ENCODE measurements at regions not wholly inside any gene's neighbourhood (a gene's known extent, or its start where the extent isn't known, plus 50 kb on each side); places are given as distances from the start of the nearest gene placed in this dataset.
"Not testable (repeated sequence)": the region's sequence is repeated elsewhere in the genome, so short reads cannot be mapped to it uniquely, and the experiment has no call there.

GRCh38 chr14:89489761-89490437, 72.9 kb upstream of the FOXN3 start:
- DNase-seq (ENCODE audit: low spot score), result no peak

- DNase-seq (ENCODE audit: low spot score), result no peak
These were observed 69.9 kb upstream of the FOXN3 start for GRCh38 chr14:89486961-89487360.

DNA sequence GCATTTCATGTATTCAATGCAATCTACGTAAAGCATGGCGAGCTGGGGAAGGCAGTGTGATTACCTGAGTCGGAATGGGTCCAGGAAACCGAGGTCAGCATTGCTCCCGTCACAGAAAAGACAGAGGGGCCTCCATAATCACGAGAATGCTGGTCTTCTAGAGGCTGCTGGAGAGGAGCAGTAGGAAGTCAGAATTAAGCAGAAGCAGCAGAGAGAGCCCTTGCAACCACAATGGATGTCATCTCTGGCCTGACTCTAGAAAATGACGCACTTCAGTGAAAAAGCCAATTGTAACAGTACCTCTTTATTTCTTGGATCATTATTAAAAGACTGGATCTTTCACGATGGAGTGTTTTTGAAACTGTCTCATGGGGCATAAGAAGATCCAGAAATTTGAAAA, 69.5 kb upstream of the FOXN3 start:
- no peak for DNase-seq (ENCODE audit: low spot score)

DNA sequence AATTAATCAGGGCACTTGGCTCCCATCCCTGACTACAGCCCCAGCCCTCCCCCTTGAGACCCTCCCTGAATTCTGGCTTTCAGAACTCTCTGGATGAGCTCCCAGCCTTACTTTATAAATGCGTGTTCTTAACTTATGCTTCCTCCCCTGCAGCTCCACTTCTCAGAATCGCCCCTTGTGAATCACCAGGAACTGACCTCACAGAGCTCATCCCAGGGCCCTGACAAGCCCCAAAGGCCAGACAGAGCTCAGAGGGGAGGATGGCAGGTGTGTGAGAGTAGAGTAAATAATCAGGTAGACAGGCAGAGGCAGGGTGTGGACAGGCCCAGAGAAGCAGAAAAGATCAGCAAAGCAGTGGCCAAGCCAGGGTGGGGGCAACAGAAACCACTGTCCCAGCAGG, 68.2 kb upstream of the FOXN3 start:
- DNase-seq (ENCODE audit: low spot score), result no peak

- no peak for DNase-seq (ENCODE audit: low spot score)
These were observed 67.2 kb upstream of the FOXN3 start for GRCh38 chr14:89484051-89484844.

- DNase-seq (ENCODE audit: low spot score), result no peak
These were observed 64.2 kb upstream of the FOXN3 start for GRCh38 chr14:89481196-89481595.

- no peak for DNase-seq (ENCODE audit: low spot score)
These were observed 63.2 kb upstream of the FOXN3 start for GRCh38 chr14:89480278-89480677.

DNA sequence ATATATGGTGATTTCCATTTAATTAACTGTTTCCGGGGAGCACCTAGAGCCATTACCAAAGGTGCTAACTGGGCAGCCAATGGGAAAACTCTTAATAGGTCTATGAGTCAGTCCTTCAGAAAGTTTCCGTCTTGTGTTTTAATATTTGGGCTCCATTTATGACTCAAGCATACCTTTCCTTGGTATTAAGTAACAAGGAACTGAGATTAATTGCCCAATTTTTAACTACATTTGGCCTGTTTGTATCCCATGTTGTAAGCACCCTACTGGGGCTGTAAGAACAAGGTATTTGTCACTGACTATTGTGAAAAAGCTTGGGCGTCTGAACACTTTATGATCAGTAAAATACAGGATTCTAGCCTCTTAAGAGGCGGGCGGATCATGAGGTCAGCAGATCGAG, 62.8 kb upstream of the FOXN3 start:
- no peak for DNase-seq (ENCODE audit: low spot score)

GRCh38 chr14:89477391-89477790, 60.4 kb upstream of the FOXN3 start:
- DNase-seq (ENCODE audit: low spot score), result no peak

- no peak for DNase-seq (ENCODE audit: low spot score)
These were observed 59.4 kb upstream of the FOXN3 start for GRCh38 chr14:89476354-89476896.

- DNase-seq (ENCODE audit: low spot score), result no peak
These were observed 57.4 kb upstream of the FOXN3 start for GRCh38 chr14:89474464-89474863.

DNA sequence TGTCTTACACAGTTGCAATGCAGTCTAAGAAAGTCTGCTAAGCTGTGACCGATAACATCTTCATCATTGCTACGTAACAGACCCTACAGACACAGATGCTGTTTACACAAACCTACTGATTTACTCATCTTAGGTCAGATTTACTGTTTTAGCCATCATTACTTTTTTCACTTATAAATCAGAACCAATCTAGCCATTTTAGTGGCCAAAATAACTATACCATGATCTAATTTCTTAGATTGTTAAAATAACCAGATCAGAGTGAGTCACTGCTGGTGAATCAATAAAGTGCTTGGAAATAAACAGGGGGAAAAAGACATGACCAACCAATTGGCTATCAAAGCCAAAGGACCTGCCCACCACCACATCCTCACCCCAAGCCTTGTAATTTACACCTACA, 57.0 kb upstream of the FOXN3 start:
- DNase-seq (ENCODE audit: low spot score), result no peak

DNA sequence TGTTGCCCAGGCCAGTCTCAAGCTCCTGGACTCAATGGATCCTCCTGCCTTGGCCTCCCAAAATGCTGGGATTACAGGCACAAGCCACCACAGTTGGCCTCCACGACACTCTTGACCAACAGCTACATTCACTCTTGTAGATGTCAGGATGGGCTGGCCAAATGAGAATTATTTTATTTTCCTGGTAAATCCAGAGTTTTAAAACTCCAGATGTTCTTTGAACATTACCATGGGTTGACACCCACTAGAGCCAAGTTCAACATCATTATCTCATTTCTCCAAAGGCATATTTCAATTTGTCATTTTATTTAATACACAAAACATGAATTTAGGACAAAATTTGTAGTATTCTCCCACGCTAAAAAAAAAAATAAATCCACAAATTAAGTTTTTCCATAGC, 56.5 kb upstream of the FOXN3 start:
- DNase-seq (ENCODE audit: low spot score), result no peak

DNA sequence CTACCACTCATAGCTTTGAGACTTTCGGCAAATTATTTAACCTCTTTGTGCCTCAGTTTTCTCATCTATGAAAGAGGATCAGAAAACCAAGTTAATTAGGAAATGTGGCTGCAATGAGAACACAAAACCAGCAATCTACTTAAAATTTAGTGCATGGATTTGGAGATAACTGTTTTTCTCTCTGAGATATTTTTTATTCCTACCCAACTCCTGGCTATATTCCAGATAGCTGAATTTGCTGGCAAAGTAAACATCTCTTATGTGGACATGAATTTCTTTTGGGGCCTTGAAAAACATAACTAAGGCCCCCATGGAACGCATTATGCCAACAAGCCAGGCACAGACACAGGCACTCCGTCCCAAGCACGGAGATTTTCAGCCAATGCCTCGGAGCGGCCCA, 53.4 kb upstream of the FOXN3 start:
- no peak for DNase-seq (ENCODE audit: low spot score)

DNA sequence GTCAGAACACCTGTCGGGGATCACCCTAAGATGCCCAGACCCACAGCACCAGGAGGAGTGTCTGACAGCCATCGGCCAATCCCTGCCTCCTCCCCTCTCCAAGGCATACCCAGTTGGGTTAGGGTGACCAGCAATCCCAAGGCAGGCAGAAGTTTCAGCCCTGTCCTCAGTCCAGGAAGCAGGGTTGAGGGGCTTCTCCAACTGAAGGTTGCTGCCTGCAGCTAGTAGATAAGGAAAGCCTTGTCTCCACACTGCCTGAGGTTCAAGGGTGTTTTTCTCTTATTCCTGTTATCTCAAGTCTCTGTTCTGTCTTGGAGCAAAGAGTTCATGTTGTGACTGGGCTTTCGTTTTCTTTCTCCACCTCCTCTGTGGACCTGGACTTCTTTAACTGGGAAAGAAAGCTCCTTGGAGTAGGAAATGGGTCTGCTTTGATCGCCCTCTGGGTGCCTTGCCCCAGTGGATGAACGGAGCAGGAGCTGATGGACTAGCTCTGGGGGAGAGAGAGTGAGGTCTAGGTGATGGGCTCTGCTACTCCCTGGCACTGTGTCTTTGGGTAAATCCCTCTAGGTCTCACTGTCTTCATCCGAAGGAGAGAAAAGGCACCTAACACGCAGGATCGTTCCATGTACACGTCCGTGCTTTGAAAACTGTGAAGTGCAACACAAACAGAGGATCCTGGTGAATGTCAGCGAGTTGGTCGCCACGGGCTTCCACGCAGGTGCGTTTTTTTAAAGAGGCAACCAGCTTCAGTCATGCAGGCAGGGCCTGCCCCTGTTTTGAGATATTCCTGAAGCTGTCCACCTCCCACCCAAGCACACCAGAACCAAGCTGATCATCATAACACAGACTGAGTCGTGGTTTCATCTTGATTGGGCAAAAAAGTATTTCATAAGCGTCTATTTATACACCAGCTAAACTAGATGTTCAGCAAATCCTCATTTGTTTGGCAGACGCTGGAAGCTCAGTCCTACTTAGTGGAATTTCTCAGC, 52.5 kb upstream of the FOXN3 start:
- no peak for DNase-seq (ENCODE audit: low spot score)

DNA sequence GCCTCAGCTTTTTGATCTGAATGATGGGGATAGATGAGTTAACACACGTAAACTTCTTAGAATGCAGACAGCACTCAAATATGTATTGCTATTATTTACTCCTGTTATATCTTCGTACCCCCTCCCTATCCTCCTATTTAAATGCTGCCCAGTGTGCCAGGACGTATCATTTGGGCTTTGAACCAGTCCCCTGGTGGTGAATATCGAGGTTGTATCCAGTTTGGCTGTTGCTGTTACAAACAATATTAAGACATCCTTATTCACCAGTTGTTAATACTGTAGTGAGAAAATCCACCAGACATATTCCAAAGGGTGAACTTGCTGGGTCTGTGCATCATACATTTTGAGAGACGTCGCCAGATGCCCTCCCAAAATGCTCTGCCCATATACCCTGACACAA, 51.5 kb upstream of the FOXN3 start:
- no peak for DNase-seq (ENCODE audit: low spot score)

DNA sequence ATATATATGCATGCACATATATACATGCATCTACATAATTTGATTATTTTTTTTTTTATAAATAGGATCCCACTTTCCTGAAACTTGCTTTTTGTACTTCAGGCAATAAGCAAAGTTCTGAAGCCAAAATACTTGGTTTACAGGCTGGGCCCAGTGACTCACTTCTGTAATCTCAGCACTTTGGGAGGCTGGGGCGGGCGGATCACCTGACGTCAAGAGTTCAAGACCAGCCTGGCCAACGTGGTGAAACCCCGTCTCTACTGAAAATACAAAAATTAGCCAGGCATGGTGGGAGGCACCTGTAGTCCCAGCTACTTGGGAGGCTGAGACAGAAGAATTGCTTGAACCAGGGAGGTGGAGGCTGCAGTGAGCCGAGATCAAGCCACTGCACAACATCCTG, 51.0 kb upstream of the FOXN3 start:
- not testable (repeated sequence) for DNase-seq (ENCODE audit: low spot score)

DNA sequence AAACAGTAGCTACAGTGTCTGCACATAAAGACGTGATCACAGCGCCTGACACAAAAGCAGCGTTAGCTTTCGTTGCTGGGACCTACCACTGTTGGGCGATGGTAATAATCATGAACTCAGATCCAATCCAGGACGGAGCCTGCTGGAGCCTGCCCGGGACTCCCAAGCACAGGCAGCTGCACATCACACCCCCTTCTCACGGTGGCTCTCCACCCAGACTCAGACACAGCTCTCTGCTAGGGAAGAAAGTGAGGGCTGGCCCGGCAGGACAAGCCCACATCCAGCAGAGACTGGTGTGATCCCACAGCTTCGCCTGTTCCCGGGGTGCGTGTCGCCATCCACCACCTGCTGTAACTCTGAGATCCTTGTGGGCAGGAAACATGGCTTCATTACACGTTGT, 49.9 kb upstream of the FOXN3 start:
- DNase-seq (ENCODE audit: low spot score), result no peak

All from kidney capillary endothelial cell (primary cell).